HUES48 (cell line): ENCODE measurements at regions not wholly inside any gene's neighbourhood (a gene's known extent, or its start where the extent isn't known, plus 50 kb on each side); places are given as distances from the start of the nearest gene placed in this dataset.

Source experiments
- H3K27ac ChIP-seq: one replicate; pipeline ENCODE4 v1.7.0; 2013; ENCODE audit warnings: low read depth, low read length, inconsistent platforms
- H3K27me3 ChIP-seq: 2 replicates; pipeline ENCODE4 v1.6.1; 2013; ENCODE audit warnings: mild to moderate bottlenecking, low read length; ENCODE audit not compliant: control insufficient read depth, insufficient read depth
- H3K36me3 ChIP-seq: 2 replicates; pipeline ENCODE4 v1.6.1; 2013; ENCODE audit warnings: low read length; ENCODE audit not compliant: control insufficient read depth, insufficient read depth
- H3K4me1 ChIP-seq: 2 replicates; pipeline ENCODE4 v1.6.1; 2013; ENCODE audit warnings: mild to moderate bottlenecking, low read length; ENCODE audit not compliant: control insufficient read depth, insufficient read depth
- H3K4me3 ChIP-seq: 2 replicates; pipeline ENCODE4 v1.5.1; 2013; ENCODE audit warnings: mild to moderate bottlenecking, low read depth, low read length
- H3K9ac ChIP-seq: 2 replicates; pipeline ENCODE4 v1.6.1; 2013; ENCODE audit warnings: mild to moderate bottlenecking, low read depth, low read length, moderate library complexity
- H3K9me3 ChIP-seq: 2 replicates; pipeline ENCODE4 v1.6.1; 2013; ENCODE audit warnings: low read length; ENCODE audit not compliant: control insufficient read depth, insufficient read depth

- H3K4me1 ChIP-seq, result peaks cover 45% of the 10 kb centered on the region
- H3K27ac ChIP-seq, result peak overlapping the region; percentile 49
Observed at GRCh38 chrX:13201605-13202219, 118.1 kb downstream of the ATXN3L start.

DNA sequence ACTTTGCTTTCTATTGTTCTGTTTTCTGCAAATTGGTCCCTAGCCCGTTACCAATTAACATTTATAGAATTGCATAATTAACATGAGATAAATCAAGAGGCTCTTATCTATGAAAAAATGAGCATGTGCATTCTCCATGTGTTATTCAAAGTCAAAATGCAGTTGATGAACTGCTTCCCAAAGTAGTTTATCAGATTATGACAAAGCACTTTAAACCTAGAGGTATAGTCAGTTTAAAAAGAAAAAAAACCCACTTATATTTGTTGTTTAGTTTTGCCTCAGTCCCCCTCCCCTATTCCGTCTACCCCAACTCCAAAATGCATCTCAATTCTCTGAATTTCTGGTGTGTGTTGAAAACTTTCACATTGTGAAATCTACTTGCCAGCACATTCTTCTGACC lies 119.5 kb downstream of the ATXN3L start:
- peaks cover 45% of the 10 kb centered on the region for H3K4me1 ChIP-seq
- H3K27me3 ChIP-seq, result no peaks in the 10 kb centered on the region
- H3K9me3 ChIP-seq, result 0 out of 2 replicates have a peak, but pooled peaks cover 3% of the 10 kb centered on the region
- H3K36me3 ChIP-seq, result no peaks in the 10 kb centered on the region
- 0 out of 2 replicates have a peak overlapping the region, but pooled peaks have one; percentile 65 for H3K9ac ChIP-seq
- H3K4me3 ChIP-seq, result no peak overlapping the region
- H3K27ac ChIP-seq, result no peak overlapping the region

More at GRCh38 chrX:13201605-13202219, 118.1 kb downstream of the ATXN3L start:
- Histone ChIP-seq H3K27me3 (no peaks in the 10 kb centered on the region), H3K9me3 (0 out of 2 replicates have a peak, but pooled peaks cover 3% of the 10 kb centered on the region), H3K36me3 (no peaks in the 10 kb centered on the region), H3K9ac (peak overlapping the region; percentile 22; the same call in 1 of the 2 replicates), H3K4me3 (no peak overlapping the region)

DNA sequence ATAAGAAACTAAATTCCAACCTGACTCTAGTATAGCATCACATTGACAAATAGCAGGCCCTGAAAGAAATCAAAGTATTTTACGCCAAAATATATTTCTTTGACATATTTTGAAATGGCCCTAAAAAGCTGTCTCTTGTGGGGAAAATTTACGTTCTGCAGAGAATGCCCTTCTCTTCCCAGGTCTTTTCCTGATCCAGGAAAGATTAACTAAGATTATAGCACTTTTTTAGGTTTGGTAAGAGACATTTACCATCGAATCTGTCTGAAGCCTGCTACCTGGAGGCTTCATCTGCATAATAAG lies 121.1 kb downstream of the ATXN3L start:
- no peaks in the 10 kb centered on the region for H3K36me3 ChIP-seq
- H3K27me3 ChIP-seq, result no peaks in the 10 kb centered on the region
- peak overlapping the region; percentile 43 for H3K4me3 ChIP-seq
- H3K9me3 ChIP-seq, result 0 out of 2 replicates have a peak, but pooled peaks cover 3% of the 10 kb centered on the region
- H3K4me1 ChIP-seq, result peaks cover 45% of the 10 kb centered on the region
- H3K9ac ChIP-seq, result peak overlapping the region; percentile 65; the same call in 1 of the 2 replicates
- peak overlapping the region; percentile 93 for H3K27ac ChIP-seq

- peak overlapping the region; percentile 93 for H3K27ac ChIP-seq
- H3K9me3 ChIP-seq, result 0 out of 2 replicates have a peak, but pooled peaks cover 3% of the 10 kb centered on the region
- H3K9ac ChIP-seq, result peak overlapping the region; percentile 69
- peak overlapping the region; percentile 51 for H3K4me3 ChIP-seq
- H3K36me3 ChIP-seq, result no peaks in the 10 kb centered on the region
- H3K4me1 ChIP-seq, result peaks cover 45% of the 10 kb centered on the region
- no peaks in the 10 kb centered on the region for H3K27me3 ChIP-seq
Observed at GRCh38 chrX:13198056-13198761, 121.6 kb downstream of the ATXN3L start.

DNA sequence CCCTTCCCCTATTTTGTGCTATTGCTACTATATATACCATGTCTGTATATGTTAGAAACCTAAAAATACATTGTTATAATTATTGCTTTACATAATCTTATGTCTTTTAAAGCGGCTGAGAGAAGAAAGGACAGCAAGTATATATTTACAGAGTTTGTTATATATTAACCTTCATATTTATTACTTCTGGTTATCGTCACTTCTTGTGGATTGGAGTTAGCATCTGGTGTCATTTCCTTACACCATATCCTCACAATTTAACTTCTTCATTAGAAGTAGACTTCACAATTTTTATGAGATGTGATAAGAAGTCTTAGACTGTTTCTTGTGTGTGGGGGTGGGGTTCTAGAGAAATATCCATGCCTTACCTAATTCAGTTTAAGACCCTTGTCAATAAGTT lies 123.1 kb downstream of the ATXN3L start:
- Histone ChIP-seq H3K27me3 (no peaks in the 10 kb centered on the region), H3K9ac (no peak overlapping the region), H3K9me3 (0 out of 2 replicates have a peak, but pooled peaks cover 3% of the 10 kb centered on the region), H3K36me3 (no peaks in the 10 kb centered on the region), H3K4me1 (peaks cover 36% of the 10 kb centered on the region), H3K4me3 (no peak overlapping the region), H3K27ac (no peak overlapping the region)

DNA sequence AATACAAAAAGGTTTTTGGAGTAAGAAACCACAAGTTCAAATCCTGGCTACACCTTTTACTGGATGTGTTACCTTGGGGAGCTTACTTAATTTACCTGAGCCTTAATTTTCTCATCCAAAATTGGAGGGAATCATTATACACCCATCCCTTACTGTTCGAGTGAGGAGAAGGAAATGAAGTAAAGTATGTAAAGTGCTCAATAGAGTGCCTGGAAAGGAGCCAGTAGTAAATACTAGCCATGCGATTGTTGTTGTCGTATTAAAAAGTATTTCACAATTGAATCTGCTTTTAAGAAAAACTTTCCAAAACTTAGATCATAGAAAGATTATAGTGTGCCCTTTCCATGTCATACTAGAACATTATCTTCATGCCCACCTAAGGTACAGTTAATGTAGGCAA lies 124.5 kb downstream of the ATXN3L start:
- Histone ChIP-seq H3K27ac (no peak overlapping the region), H3K4me1 (peaks cover 23% of the 10 kb centered on the region), H3K4me3 (no peak overlapping the region), H3K36me3 (no peaks in the 10 kb centered on the region), H3K9me3 (no peaks in the 10 kb centered on the region), H3K9ac (no peak overlapping the region), H3K27me3 (no peaks in the 10 kb centered on the region)

- no peak overlapping the region for H3K27ac ChIP-seq
- peaks cover 14% of the 10 kb centered on the region for H3K4me1 ChIP-seq
- H3K9ac ChIP-seq, result no peak overlapping the region
- H3K36me3 ChIP-seq, result no peaks in the 10 kb centered on the region
- no peak overlapping the region for H3K4me3 ChIP-seq
- no peaks in the 10 kb centered on the region for H3K9me3 ChIP-seq
- H3K27me3 ChIP-seq, result no peaks in the 10 kb centered on the region
Observed at GRCh38 chrX:13194291-13195103, 125.4 kb downstream of the ATXN3L start.

- H3K27me3 ChIP-seq, result no peaks in the 10 kb centered on the region
- H3K36me3 ChIP-seq, result no peaks in the 10 kb centered on the region
- H3K4me3 ChIP-seq, result no peak overlapping the region
- H3K4me1 ChIP-seq, result no peaks in the 10 kb centered on the region
- H3K27ac ChIP-seq, result no peak overlapping the region
- no peak overlapping the region for H3K9ac ChIP-seq
- H3K9me3 ChIP-seq, result no peaks in the 10 kb centered on the region
Observed at GRCh38 chrX:13190051-13190450, 129.8 kb downstream of the ATXN3L start.

GRCh38 chrX:13189380-13189779 lies 130.5 kb downstream of the ATXN3L start:
- no peak overlapping the region for H3K4me3 ChIP-seq
- no peaks in the 10 kb centered on the region for H3K27me3 ChIP-seq
- no peaks in the 10 kb centered on the region for H3K36me3 ChIP-seq
- H3K27ac ChIP-seq, result no peak overlapping the region
- no peak overlapping the region for H3K9ac ChIP-seq
- no peaks in the 10 kb centered on the region for H3K9me3 ChIP-seq
- no peaks in the 10 kb centered on the region for H3K4me1 ChIP-seq

GRCh38 chrX:13188731-13189309 lies 131.0 kb downstream of the ATXN3L start:
- H3K36me3 ChIP-seq, result no peaks in the 10 kb centered on the region
- no peak overlapping the region for H3K27ac ChIP-seq
- H3K9me3 ChIP-seq, result no peaks in the 10 kb centered on the region
- H3K4me3 ChIP-seq, result no peak overlapping the region
- H3K9ac ChIP-seq, result no peak overlapping the region
- no peaks in the 10 kb centered on the region for H3K4me1 ChIP-seq
- H3K27me3 ChIP-seq, result no peaks in the 10 kb centered on the region
